ENCODE measurements at regions not wholly inside any gene's neighbourhood (a gene's known extent, or its start where the extent isn't known, plus 50 kb on each side); places are given as distances from the start of the nearest gene placed in this dataset.

GRCh38 chr13:79905018-79905417 lies 424.1 kb downstream of the NDFIP2 start:
- no peak overlapping the region for H2AK9ac ChIP-seq (replicated peaks; ENCODE audit: low read depth, low read length, poor library complexity)
- H3K79me1 ChIP-seq (ENCODE audit: low read depth in 1 of 2, low read length in 2 of 2) = no peaks in the 10 kb centered on the region
- no peak overlapping the region for H4K91ac ChIP-seq (ENCODE audit: insufficient read depth, low read depth, low read length)
- H2BK20ac ChIP-seq (ENCODE audit: low read depth, low read length) = no peak overlapping the region
- no peak overlapping the region for H3K27ac ChIP-seq (ENCODE audit: insufficient read depth, low read length)
- no peaks in the 10 kb centered on the region for H4K20me1 ChIP-seq (ENCODE audit: insufficient read depth, low read length)
- WGBS, 2 experiments (ENCODE audit: extremely low coverage in 2 of 2, insufficient read length in 1 of 2) = no CpG with 5 or more reads among the region's 2 CpGs
- ChIA-PET CTCF (interaction anchor here (0.7 kb wide), 2 partner anchors 92 to 164 kb away, joined by 3 to 7 read pairs; no protein-coding TSS in a partner anchor), POLR2A (ENCODE audit: unreplicated experiment) (no interaction called here)
- no peak overlapping the region for H3K14ac ChIP-seq (replicated peaks; ENCODE audit: low read depth, low read length)
- no peak overlapping the region for H3K4ac ChIP-seq (ENCODE audit: low read depth, low read length)
- no peak for ATAC-seq (ENCODE audit: low read depth)
- H2BK120ac ChIP-seq (ENCODE audit: low read depth, low read length) = no peak overlapping the region
- H3K23ac ChIP-seq (ENCODE audit: low read depth, low read length) = 0 out of 2 replicates have a peak overlapping the region, but pooled peaks have one; percentile 31
- H3K4me3 ChIP-seq (ENCODE audit: insufficient read depth, low read depth, low read length) = no peak overlapping the region
- intact Hi-C loops (cut with micrococcal nuclease) (no loop called here), dilution Hi-C loops (cut with HindIII; ENCODE audit: low sequenced_read_pairs, unreplicated experiment) (no loop called here), in situ Hi-C loops (cut with MboI; ENCODE audit: low sequenced_read_pairs) (no loop called here)
- no peak overlapping the region for H4K8ac ChIP-seq (ENCODE audit: low read depth in 2 of 2, low read length in 2 of 2)
- no peak for TF ChIP-seq SMC3 (IDR thresholded peaks at IDR 0.05; ENCODE audit: low read depth, low read length)
- no peak for TF ChIP-seq RFX5 (IDR thresholded peaks at IDR 0.05; ENCODE audit: low read depth, low read length)
- TF ChIP-seq POLR2A (IDR thresholded peaks at IDR 0.05; ENCODE audit: low read depth, low read length) = no peak
- TF ChIP-seq CEBPB (IDR thresholded peaks at IDR 0.05; ENCODE audit: low read depth, low read length) = no peak
- TF ChIP-seq MAFK (IDR thresholded peaks at IDR 0.05; ENCODE audit: low read depth, low read length) = no peak
- no peak for TF ChIP-seq FOS (IDR thresholded peaks at IDR 0.05; ENCODE audit: low read depth, low read length)
- no peak for TF ChIP-seq CHD1 (IDR thresholded peaks at IDR 0.05; ENCODE audit: low read depth, low read length)
- TF ChIP-seq RCOR1 (IDR thresholded peaks at IDR 0.05; ENCODE audit: insufficient replicate concordance, low read length) = no peak
- TF ChIP-seq USF2 (IDR thresholded peaks at IDR 0.05; ENCODE audit: low read depth, low read length) = no peak
- no peak for TF ChIP-seq RAD21 (IDR thresholded peaks at IDR 0.05; ENCODE audit: low read length)
- no peak for TF ChIP-seq ELK1 (IDR thresholded peaks at IDR 0.05; ENCODE audit: borderline replicate concordance, low read depth, low read length)
- no peak for TF ChIP-seq MXI1 (IDR thresholded peaks at IDR 0.05; ENCODE audit: borderline replicate concordance, low read depth, low read length)
- TF ChIP-seq CTCF (conservative IDR thresholded peaks at IDR 0.05; ENCODE audit: low read depth, low read length) = no peak
- no peak for TF ChIP-seq BHLHE40 (IDR thresholded peaks at IDR 0.05; ENCODE audit: low read depth, low read length)
- no peak for TF ChIP-seq NFE2L2 (IDR thresholded peaks at IDR 0.05; ENCODE audit: low read depth, low read length)
- no peak for TF ChIP-seq MAZ (IDR thresholded peaks at IDR 0.05; ENCODE audit: borderline replicate concordance, low read depth, low read length)
- no peak for DNase-seq
- no peak overlapping the region for H2AK5ac ChIP-seq (ENCODE audit: low read depth, low read length)
- no TSS peak for BruUV-seq (replicated peaks)
- no peaks in the 10 kb centered on the region for H3K4me1 ChIP-seq (ENCODE audit: control insufficient read depth, insufficient read depth, low read length)
- no peaks in the 10 kb centered on the region for H3K9me3 ChIP-seq (ENCODE audit: control insufficient read depth, insufficient read depth, low read length)
- H3K27me3 ChIP-seq (ENCODE audit: control insufficient read depth, insufficient read depth, low read length) = no peaks in the 10 kb centered on the region
- H3K9ac ChIP-seq (ENCODE audit: low read depth, low read length) = no peak overlapping the region
- no peaks in the 10 kb centered on the region for H3K9me1 ChIP-seq (ENCODE audit: insufficient read depth, low read length)
- no peak overlapping the region for H2AFZ ChIP-seq (replicated peaks; ENCODE audit: low read length, poor library complexity)
- H3K56ac ChIP-seq (ENCODE audit: extremely low read depth, insufficient read depth, low read length) = no peak overlapping the region
- no peaks in the 10 kb centered on the region for H3K36me3 ChIP-seq (ENCODE audit: control insufficient read depth, insufficient read depth, low read length)
- H2BK15ac ChIP-seq (ENCODE audit: low read depth, low read length) = no peak overlapping the region
- no peak overlapping the region for H3K18ac ChIP-seq (ENCODE audit: low read depth, low read length)
- no peak overlapping the region for H3K4me2 ChIP-seq (ENCODE audit: low read depth, low read length)
- no peak overlapping the region for H2BK5ac ChIP-seq (ENCODE audit: low read depth, low read length, poor library complexity, severe bottlenecking)
- no peak overlapping the region for H4K5ac ChIP-seq (ENCODE audit: low read depth, low read length)

All from IMR-90 (cell line).